Small intestine (tissue), 7 donors: ENCODE measurements at regions not wholly inside any gene's neighbourhood (a gene's known extent, or its start where the extent isn't known, plus 50 kb on each side); places are given as distances from the start of the nearest gene placed in this dataset.

Source experiments
- DNase-seq, 2 donors: peaks; one replicate each; pipeline versions ENCODE4 v3.0.0 to v3.0.0-alpha.2; 2013
- FAIRE-seq: peaks from 2 replicates; lab custom pipeline; 2012; peaks lifted over from hg19 to GRCh38; lab: Jason Lieb, UNC
- H3K27ac ChIP-seq, 3 donors: one replicate each; pipeline ENCODE4 v1.5.1; 2013; ENCODE audit warnings: low read length in 2 of 3, mild to moderate bottlenecking in 2 of 3, control low read depth in 1 of 3, inconsistent platforms in 1 of 3, low read depth in 1 of 3, moderate library complexity in 1 of 3
- H3K27me3 ChIP-seq, 3 donors: one replicate each; pipeline ENCODE4 v1.6.1; 2013; ENCODE audit warnings: low read length in 3 of 3, inconsistent platforms in 1 of 3; ENCODE audit not compliant: control insufficient read depth in 3 of 3, insufficient read depth in 3 of 3
- H3K36me3 ChIP-seq, 3 donors: one replicate each; pipeline ENCODE4 v1.6.1; 2013; ENCODE audit warnings: low read length in 3 of 3, inconsistent platforms in 1 of 3, low read depth in 1 of 3, mild to moderate bottlenecking in 1 of 3, moderate library complexity in 1 of 3; ENCODE audit not compliant: control insufficient read depth in 3 of 3, insufficient read depth in 2 of 3
- H3K4me1 ChIP-seq, 3 donors: one replicate each; pipeline ENCODE4 v1.6.1; 2013; ENCODE audit warnings: low read length in 2 of 3, inconsistent platforms in 1 of 3, low read depth in 1 of 3, mild to moderate bottlenecking in 1 of 3, moderate library complexity in 1 of 3; ENCODE audit not compliant: control insufficient read depth in 3 of 3, insufficient read depth in 2 of 3
- H3K4me3 ChIP-seq, 3 donors: one replicate each; pipeline ENCODE4 v1.5.1; 2013; ENCODE audit warnings: low read length in 3 of 3, control low read depth in 1 of 3, inconsistent platforms in 1 of 3, low read depth in 1 of 3, mild to moderate bottlenecking in 1 of 3, moderate library complexity in 1 of 3
- H3K9me3 ChIP-seq, 2 donors: one replicate each; pipeline ENCODE4 v1.6.1; 2013; ENCODE audit warnings: low read depth in 1 of 2, low read length in 1 of 2; ENCODE audit not compliant: control insufficient read depth in 2 of 2, insufficient read depth in 1 of 2
- WGBS, 3 donors: extraction: QIAGEN DNeasy Blood & Tissue Kit; methylation state at CpG; one replicate each; pipeline ENCODE4 v1.1.7; 2013; 5-methylcytosine and 5-hydroxymethylcytosine counted together
- donor health status: healthy with polysubstance abuse.
- donor health status: control.
- donor health status: control.
- donor health status: Bipolar disorder and iron deficiency.
- donor health status: healthy.

DNA sequence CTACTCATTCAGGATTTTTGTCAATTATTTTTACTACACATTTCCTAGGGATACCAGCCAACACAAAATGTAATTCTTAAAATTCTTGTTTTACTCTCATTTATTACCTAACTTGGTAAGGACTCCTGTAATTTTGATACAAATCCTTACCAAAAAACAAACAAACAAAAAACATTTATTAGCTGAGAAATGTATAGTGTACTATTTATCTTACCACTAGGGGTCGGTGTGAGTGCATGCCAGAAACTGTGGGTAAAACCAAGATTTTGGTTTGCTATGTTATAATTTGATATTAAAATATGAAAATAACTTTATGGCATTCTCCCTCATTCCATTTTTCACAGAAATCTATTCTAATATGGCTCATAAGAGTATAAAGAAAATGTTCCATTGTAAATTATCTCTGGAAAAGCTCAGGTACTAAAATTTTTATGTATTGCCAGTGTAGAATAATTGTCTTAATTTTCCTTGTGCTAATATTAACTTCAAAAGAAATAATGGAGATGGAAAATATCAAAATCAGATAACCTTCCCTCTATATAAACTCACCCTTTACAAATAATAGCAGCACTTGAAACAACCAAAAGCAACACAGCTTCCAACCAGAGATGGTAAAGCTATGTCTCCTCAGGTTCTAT, 290.8 kb upstream of the PCDH15 start:
- Histone ChIP-seq H3K27ac (no peak overlapping the region), H3K9me3 (no peaks in the 10 kb centered on the region), H3K4me1 (no peaks in the 10 kb centered on the region), H3K36me3 (no peaks in the 10 kb centered on the region), H3K4me3 (no peak overlapping the region), H3K27me3 (no peaks in the 10 kb centered on the region)
- 0 to 3% (median 0%) methylated on average over 1 of the region's 1 CpG for WGBS, 3 donors
- DNase-seq (peak in 1 of 2 donors; percentile 2), FAIRE-seq (no peak)

DNA sequence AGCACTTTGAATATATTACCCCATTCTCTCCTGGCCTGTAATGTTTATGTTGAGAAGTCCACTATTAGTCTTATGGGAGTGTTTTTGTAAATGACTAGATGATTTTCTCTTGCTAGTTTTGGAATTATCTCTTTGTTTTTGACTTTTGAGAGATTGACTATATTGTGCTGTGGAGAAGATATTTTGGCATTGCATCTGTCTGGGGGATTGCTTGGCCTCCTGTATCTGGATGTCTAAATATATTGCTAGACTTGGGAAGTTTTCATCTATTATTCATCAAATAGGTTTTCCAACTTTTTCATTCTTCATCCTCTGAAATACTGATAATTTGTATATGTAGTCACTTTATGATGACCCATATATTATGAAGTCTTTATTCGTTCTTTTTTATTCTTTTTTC, 277.1 kb upstream of the PCDH15 start:
- FAIRE-seq, result no peak
- no peaks in the 10 kb centered on the region for H3K9me3 ChIP-seq
- no peak overlapping the region for H3K4me3 ChIP-seq
- no peak for DNase-seq
- 83 to 90% (median 89%) methylated on average over 1 of the region's 1 CpG for WGBS, 3 donors
- no peak overlapping the region for H3K27ac ChIP-seq
- no peaks in the 10 kb centered on the region for H3K36me3 ChIP-seq
- no peaks in the 10 kb centered on the region for H3K4me1 ChIP-seq
- H3K27me3 ChIP-seq, result no peaks in the 10 kb centered on the region

- 13 to 55% (median 32%) methylated on average over 1 of the region's 1 CpG for WGBS, 3 donors
- no peak for FAIRE-seq
- peak; percentile 26 to 40 for DNase-seq
Measured at GRCh38 chr10:55065185-55065584, 264.2 kb upstream of the PCDH15 start.

GRCh38 chr10:55063811-55064210, 262.8 kb upstream of the PCDH15 start:
- no peaks in the 10 kb centered on the region for H3K4me1 ChIP-seq
- no peak overlapping the region for H3K4me3 ChIP-seq
- H3K27me3 ChIP-seq, result no peaks in the 10 kb centered on the region
- no peaks in the 10 kb centered on the region for H3K9me3 ChIP-seq
- no peak overlapping the region for H3K27ac ChIP-seq
- DNase-seq (no peak), FAIRE-seq (no peak)
- H3K36me3 ChIP-seq, result no peaks in the 10 kb centered on the region

More at GRCh38 chr10:55065185-55065584, 264.2 kb upstream of the PCDH15 start:
- Histone ChIP-seq H3K36me3 (no peaks in the 10 kb centered on the region), H3K4me1 (no peaks in the 10 kb centered on the region), H3K9me3 (no peaks in the 10 kb centered on the region), H3K27ac (no peak overlapping the region), H3K4me3 (no peak overlapping the region), H3K27me3 (no peaks in the 10 kb centered on the region)

DNA sequence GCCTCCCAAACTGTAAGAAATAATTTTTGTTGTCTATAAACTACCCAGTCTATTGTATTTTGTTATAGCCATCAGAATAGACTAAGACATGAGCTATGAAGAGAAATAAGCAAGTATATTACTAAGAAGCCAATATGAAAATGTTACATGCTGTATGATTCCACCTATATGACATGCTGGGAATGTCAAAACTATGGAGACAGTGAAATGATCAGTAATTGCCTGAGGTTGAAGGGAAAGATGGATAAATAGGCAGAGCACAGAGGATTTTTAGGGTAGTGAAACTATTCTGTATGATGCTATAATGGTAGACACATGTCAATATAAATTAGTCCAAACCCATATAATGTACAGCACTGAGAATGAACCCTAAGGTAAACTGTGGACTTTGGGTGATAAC, 261.3 kb upstream of the PCDH15 start:
- FAIRE-seq, result no peak

GRCh38 chr10:55058800-55059199, 257.8 kb upstream of the PCDH15 start:
- WGBS, 3 donors, result 76 to 89% (median 77%) methylated on average over 5 of the region's 5 CpGs
- H3K27ac ChIP-seq, result no peak overlapping the region
- H3K4me3 ChIP-seq, result no peak overlapping the region
- no peaks in the 10 kb centered on the region for H3K27me3 ChIP-seq
- FAIRE-seq (no peak), DNase-seq (no peak)
- no peaks in the 10 kb centered on the region for H3K36me3 ChIP-seq
- H3K4me1 ChIP-seq, result no peaks in the 10 kb centered on the region
- no peaks in the 10 kb centered on the region for H3K9me3 ChIP-seq

More for the DNA sequence above, 261.3 kb upstream of the PCDH15 start:
- Histone ChIP-seq H3K4me1 (no peaks in the 10 kb centered on the region), H3K27ac (no peak overlapping the region), H3K27me3 (no peaks in the 10 kb centered on the region), H3K36me3 (no peaks in the 10 kb centered on the region), H3K4me3 (no peak overlapping the region), H3K9me3 (no peaks in the 10 kb centered on the region)
- DNase-seq, result no peak

DNA sequence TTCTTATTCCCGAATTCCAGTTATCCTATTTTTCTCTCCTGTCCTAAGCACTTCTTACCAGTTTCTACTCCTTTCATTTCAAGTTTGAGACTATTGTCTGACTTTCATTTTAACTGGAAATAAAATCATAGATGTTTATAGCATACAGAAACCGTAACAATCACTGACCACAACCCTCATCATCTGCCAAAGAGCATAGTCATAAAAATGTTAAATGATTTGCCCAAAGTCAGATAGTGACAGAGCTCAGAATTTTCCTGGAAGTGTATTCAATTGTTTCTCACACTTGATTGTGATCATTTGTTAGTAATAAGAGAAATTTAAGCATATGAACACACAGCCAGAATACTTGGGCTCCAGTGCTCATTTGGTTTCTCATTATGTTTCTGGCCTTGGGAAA, 250.5 kb upstream of the PCDH15 start:
- Histone ChIP-seq H3K36me3 (no peaks in the 10 kb centered on the region), H3K27me3 (no peaks in the 10 kb centered on the region), H3K9me3 (no peaks in the 10 kb centered on the region), H3K4me1 (no peaks in the 10 kb centered on the region), H3K4me3 (no peak overlapping the region), H3K27ac (no peak overlapping the region)
- FAIRE-seq (no peak), DNase-seq (no peak)
- 51 to 60% (median 54%) methylated on average over 2 of the region's 2 CpGs for WGBS, 3 donors

DNA sequence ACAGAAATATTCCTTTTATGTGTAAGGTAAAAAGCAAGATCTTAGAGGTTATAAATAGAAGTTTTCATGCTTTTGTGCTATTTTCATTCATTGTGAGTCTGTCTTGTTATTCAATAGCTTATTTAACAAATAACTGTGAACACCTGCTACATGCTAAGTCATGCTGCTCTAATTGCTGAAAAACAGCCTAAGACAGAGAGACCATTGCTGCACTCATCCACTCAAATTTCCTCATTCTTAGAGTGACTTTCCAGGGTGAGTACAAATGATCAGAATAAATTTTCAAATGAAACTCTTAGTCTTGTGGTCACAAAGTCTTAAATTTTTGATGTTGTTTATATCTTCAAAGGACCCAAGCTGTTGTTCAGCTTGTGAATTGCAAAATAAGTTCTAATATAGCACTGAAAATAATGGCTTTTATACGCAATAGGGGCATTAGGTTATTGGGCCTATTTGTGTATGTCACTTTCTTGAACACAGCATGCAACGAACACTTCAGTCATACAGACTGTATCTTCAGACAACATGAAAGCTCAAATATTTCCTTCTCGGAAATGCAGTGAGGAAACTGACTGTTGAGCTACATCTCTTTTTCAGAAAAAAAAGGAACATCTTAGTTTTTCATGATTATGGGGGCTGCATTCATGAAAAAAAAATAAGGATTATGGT, 247.9 kb upstream of the PCDH15 start:
- Histone ChIP-seq H3K27ac (no peak overlapping the region), H3K4me1 (no peaks in the 10 kb centered on the region), H3K9me3 (no peaks in the 10 kb centered on the region), H3K4me3 (no peak overlapping the region), H3K27me3 (no peaks in the 10 kb centered on the region), H3K36me3 (no peaks in the 10 kb centered on the region)
- 60 to 80% (median 71%) methylated on average over 3 of the region's 3 CpGs for WGBS, 3 donors
- FAIRE-seq (no peak), DNase-seq (no peak)

DNA sequence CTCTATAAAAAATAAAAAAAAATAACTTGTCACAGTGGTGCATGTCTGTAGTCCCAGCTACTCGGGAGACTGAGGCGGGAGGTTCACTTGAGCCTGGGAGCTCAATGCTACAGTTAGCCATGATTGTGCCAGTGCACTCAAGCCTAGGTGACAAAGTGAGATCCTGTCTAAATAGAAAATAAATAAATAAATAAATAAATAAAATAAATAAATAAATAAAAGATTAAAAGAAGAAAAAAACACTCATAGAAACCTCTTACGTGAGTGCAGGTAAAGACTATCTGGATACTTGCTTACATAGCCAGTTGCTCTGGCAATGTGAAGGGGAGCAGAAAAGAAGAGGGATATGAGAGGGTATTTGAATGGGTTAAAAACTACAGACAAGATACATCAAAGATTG, 242.5 kb upstream of the PCDH15 start:
- DNase-seq (no peak), FAIRE-seq (no peak)
- Histone ChIP-seq H3K4me1 (no peaks in the 10 kb centered on the region), H3K27me3 (no peaks in the 10 kb centered on the region), H3K4me3 (no peak overlapping the region), H3K9me3 (no peaks in the 10 kb centered on the region), H3K27ac (no peak overlapping the region), H3K36me3 (no peaks in the 10 kb centered on the region)
- 88 to 92% (median 92%) methylated on average over 3 of the region's 3 CpGs for WGBS, 3 donors
